ENCODE measurements at regions not wholly inside any gene's neighbourhood (a gene's known extent, or its start where the extent isn't known, plus 50 kb on each side); places are given as distances from the start of the nearest gene placed in this dataset.
A peak's percentile ranks its signal among the peaks of the same experiment; 100 is the strongest.
"Not testable (repeated sequence)": the region's sequence is repeated elsewhere in the genome, so short reads cannot be mapped to it uniquely, and the experiment has no call there.

DNA sequence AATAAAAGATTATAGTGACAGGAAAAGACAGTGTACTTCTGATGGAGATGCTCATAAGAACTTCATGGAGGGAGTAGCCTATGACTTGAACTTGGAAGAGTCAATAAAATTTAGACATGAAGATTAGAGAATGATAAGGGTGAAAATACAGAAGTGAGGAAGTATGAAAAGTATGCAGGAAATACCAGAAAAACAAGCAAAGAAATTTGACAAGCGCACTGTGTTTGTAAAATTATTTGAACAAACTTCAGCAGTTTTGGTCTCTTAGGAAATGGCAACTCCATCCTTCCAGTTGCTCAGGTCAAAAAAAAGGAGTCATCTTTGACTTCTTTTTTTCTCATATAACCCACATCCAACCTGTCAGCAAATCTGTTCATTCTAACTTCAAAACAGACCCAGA is 864.0 kb upstream of the ZEB2 start:
- H3K27ac Mint-ChIP-seq: no peak overlapping the region
- H3K4me1 Mint-ChIP-seq: peaks cover 0 to 1% (median 1%) of the 10 kb centered on the region in 3 donors
- H3K36me3 Mint-ChIP-seq: no peaks in the 10 kb centered on the region
- no peak overlapping the region for H3K4me3 Mint-ChIP-seq
- H3K27me3 Mint-ChIP-seq: no peaks in the 10 kb centered on the region
- H3K9me3 Mint-ChIP-seq: no peaks in the 10 kb centered on the region

GRCh38 chr2:145380436-145381017 is 860.6 kb upstream of the ZEB2 start:
- H3K27ac Mint-ChIP-seq: no peak overlapping the region
- no peaks in the 10 kb centered on the region for H3K9me3 Mint-ChIP-seq
- no peaks in the 10 kb centered on the region for H3K36me3 Mint-ChIP-seq
- H3K4me3 Mint-ChIP-seq: no peak overlapping the region
- H3K4me1 Mint-ChIP-seq: peaks cover 0 to 1% (median 0%) of the 10 kb centered on the region in 3 donors
- no peaks in the 10 kb centered on the region for H3K27me3 Mint-ChIP-seq

- H3K4me3 Mint-ChIP-seq: no peak overlapping the region
- H3K4me1 Mint-ChIP-seq: no peaks in the 10 kb centered on the region
- H3K36me3 Mint-ChIP-seq: no peaks in the 10 kb centered on the region
- H3K27me3 Mint-ChIP-seq: no peaks in the 10 kb centered on the region
- no peak overlapping the region for H3K27ac Mint-ChIP-seq
- no peaks in the 10 kb centered on the region for H3K9me3 Mint-ChIP-seq
These were observed 860.0 kb upstream of the ZEB2 start for GRCh38 chr2:145379934-145380333.

GRCh38 chr2:145374165-145374564 is 854.2 kb upstream of the ZEB2 start:
- Mint-ChIP-seq H3K36me3 (no peaks in the 10 kb centered on the region), H3K4me3 (no peak overlapping the region), H3K27me3 (no peaks in the 10 kb centered on the region), H3K9me3 (no peaks in the 10 kb centered on the region), H3K27ac (no peak overlapping the region), H3K4me1 (no peaks in the 10 kb centered on the region)

DNA sequence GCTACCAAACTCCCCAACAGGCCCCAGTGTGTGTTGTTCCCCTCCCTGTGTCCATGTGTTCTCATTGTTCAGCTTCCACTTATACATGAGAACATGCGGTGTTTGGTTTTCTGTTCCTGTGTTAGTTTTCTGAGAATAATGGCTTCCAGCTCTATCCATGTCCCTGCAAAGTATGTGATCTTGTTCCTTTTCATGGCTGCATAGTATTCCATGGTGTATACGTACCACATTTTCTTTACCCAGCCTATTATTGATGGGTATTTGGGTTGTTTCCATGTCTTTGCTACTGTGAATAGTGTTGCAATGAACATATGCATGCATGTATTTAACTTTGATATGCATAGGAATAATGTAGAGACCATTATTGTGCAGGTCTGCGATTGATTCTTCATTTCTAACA is 847.4 kb upstream of the ZEB2 start:
- not testable (repeated sequence) for H3K36me3 Mint-ChIP-seq, H3K27ac Mint-ChIP-seq, H3K4me3 Mint-ChIP-seq, H3K4me1 Mint-ChIP-seq, H3K27me3 Mint-ChIP-seq, H3K9me3 Mint-ChIP-seq

GRCh38 chr2:145366341-145366740 is 846.4 kb upstream of the ZEB2 start:
- Mint-ChIP-seq H3K4me1 (no peaks in the 10 kb centered on the region), H3K36me3 (no peaks in the 10 kb centered on the region), H3K4me3 (no peak overlapping the region), H3K9me3 (no peaks in the 10 kb centered on the region), H3K27me3 (no peaks in the 10 kb centered on the region), H3K27ac (no peak overlapping the region)

DNA sequence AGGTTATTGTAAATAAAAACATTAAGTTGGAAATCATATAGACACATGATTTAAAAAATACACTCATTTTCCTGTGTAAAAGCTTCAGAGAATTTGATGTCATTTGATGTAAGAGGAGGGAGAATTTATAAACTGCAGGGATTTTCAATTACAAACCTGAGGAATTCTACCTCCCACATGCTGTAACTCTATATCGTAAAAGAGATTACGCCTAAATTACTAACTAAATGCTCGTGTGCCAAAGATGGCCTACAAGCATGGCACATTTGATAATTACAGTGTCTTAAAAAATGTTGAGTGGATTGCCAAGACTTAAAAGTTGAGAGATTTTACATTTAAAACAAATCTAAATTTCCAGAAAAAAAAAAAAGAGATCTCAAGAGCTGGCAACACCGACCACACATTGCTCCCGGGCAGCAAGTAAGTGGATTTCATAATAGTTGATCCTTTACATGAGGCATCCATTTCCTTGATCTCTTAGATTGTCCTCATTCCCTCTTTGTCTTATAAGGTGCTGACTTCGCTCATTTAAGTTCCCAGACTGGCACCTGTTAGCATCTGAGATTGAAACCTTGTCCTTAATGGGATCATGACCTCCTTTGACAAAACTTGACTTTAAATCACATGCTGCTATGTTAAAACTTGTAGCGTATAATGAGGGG is 840.3 kb upstream of the ZEB2 start:
- no peak overlapping the region for H3K27ac Mint-ChIP-seq
- H3K9me3 Mint-ChIP-seq: no peaks in the 10 kb centered on the region
- no peaks in the 10 kb centered on the region for H3K36me3 Mint-ChIP-seq
- no peaks in the 10 kb centered on the region for H3K4me1 Mint-ChIP-seq
- no peak overlapping the region for H3K4me3 Mint-ChIP-seq
- H3K27me3 Mint-ChIP-seq: no peaks in the 10 kb centered on the region

GRCh38 chr2:145359561-145359960 is 839.6 kb upstream of the ZEB2 start:
- Mint-ChIP-seq H3K27ac (no peak overlapping the region), H3K4me3 (no peak overlapping the region), H3K27me3 (no peaks in the 10 kb centered on the region), H3K36me3 (no peaks in the 10 kb centered on the region), H3K4me1 (no peaks in the 10 kb centered on the region), H3K9me3 (no peaks in the 10 kb centered on the region)

GRCh38 chr2:145356056-145356455 is 836.1 kb upstream of the ZEB2 start:
- Mint-ChIP-seq H3K9me3 (no peaks in the 10 kb centered on the region), H3K4me1 (no peaks in the 10 kb centered on the region), H3K36me3 (no peaks in the 10 kb centered on the region), H3K4me3 (no peak overlapping the region), H3K27ac (no peak overlapping the region), H3K27me3 (peaks cover 2% of the 10 kb centered on the region)

DNA sequence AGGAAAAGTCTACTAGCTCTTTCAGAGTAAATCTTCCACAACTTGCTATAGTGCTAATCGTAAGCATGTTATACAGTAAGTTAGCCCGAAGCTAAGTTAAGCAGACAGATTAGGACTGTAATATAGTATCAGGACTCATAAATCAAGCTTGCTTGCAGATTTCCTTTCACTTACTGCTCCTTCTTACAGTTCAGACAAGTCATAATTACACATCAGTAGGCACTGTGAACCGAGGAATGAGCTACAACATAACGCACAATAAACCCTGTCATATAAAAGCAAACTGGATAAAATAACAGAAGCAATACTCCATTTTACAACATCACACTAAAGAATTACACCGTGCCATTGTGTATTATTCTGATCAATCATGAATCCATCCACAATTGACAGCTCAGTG is 832.6 kb upstream of the ZEB2 start:
- peaks cover 2% of the 10 kb centered on the region for H3K27me3 Mint-ChIP-seq
- no peak overlapping the region for H3K27ac Mint-ChIP-seq

DNA sequence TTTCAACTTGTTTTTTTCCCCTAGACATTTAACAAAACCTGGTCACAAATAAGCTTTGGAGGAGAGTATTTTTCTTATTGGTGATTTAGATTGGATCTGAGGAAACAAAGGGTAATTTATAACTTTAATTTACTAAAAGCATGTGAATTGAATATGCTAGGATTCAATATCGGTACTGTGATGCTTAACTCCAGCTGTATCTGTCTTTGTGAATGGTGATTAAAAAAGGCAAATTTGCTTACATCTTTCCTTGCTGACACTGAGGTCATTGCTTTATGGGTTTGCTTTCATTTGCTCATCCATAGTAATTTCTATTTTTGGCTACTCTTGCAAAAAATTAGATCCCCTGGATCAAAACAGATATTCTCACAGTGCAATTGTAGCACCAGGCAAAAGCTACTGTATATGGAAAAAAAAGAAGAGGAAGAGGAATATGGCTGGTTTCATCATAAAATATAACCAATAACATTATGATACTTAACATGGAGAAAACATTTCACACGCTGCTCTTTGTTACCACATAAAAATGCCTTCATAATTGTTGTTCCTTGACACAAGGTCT is 832.0 kb upstream of the ZEB2 start:
- H3K27ac Mint-ChIP-seq: no peak overlapping the region
- no peaks in the 10 kb centered on the region for H3K4me1 Mint-ChIP-seq
- H3K36me3 Mint-ChIP-seq: no peaks in the 10 kb centered on the region
- no peaks in the 10 kb centered on the region for H3K9me3 Mint-ChIP-seq
- peaks cover 2% of the 10 kb centered on the region for H3K27me3 Mint-ChIP-seq
- H3K4me3 Mint-ChIP-seq: no peak overlapping the region

More for the DNA sequence above, 832.6 kb upstream of the ZEB2 start:
- H3K4me3 Mint-ChIP-seq: no peak overlapping the region
- H3K9me3 Mint-ChIP-seq: no peaks in the 10 kb centered on the region
- H3K36me3 Mint-ChIP-seq: no peaks in the 10 kb centered on the region
- no peaks in the 10 kb centered on the region for H3K4me1 Mint-ChIP-seq

GRCh38 chr2:145350011-145350410 is 830.1 kb upstream of the ZEB2 start:
- Mint-ChIP-seq H3K27ac (no peak overlapping the region), H3K36me3 (no peaks in the 10 kb centered on the region), H3K4me3 (no peak overlapping the region), H3K9me3 (no peaks in the 10 kb centered on the region), H3K4me1 (no peaks in the 10 kb centered on the region), H3K27me3 (peaks cover 2% of the 10 kb centered on the region)

GRCh38 chr2:145344076-145344724 is 824.3 kb upstream of the ZEB2 start:
- no peak overlapping the region for H3K4me3 Mint-ChIP-seq
- H3K27ac Mint-ChIP-seq: peak overlapping the region in 1 of 3 donors; percentile 11
- H3K4me1 Mint-ChIP-seq: peaks cover 0 to 5% (median 2%) of the 10 kb centered on the region in 3 donors
- peaks cover 0 to 13% (median 4%) of the 10 kb centered on the region in 3 donors for H3K9me3 Mint-ChIP-seq
- H3K27me3 Mint-ChIP-seq: no peaks in the 10 kb centered on the region
- peaks cover 2% of the 10 kb centered on the region for H3K36me3 Mint-ChIP-seq

GRCh38 chr2:145343287-145343686 is 823.4 kb upstream of the ZEB2 start:
- no peak overlapping the region for H3K27ac Mint-ChIP-seq
- peaks cover 0 to 5% (median 2%) of the 10 kb centered on the region in 3 donors for H3K4me1 Mint-ChIP-seq
- H3K27me3 Mint-ChIP-seq: no peaks in the 10 kb centered on the region
- H3K36me3 Mint-ChIP-seq: peaks cover 2% of the 10 kb centered on the region
- no peak overlapping the region for H3K4me3 Mint-ChIP-seq
- H3K9me3 Mint-ChIP-seq: peaks cover 0 to 13% (median 4%) of the 10 kb centered on the region in 3 donors

- H3K4me1 Mint-ChIP-seq: peaks cover 0 to 5% (median 2%) of the 10 kb centered on the region in 3 donors
These were observed 821.6 kb upstream of the ZEB2 start for GRCh38 chr2:145341536-145341935.

More at GRCh38 chr2:145341536-145341935, 821.6 kb upstream of the ZEB2 start:
- Mint-ChIP-seq H3K36me3 (peaks cover 2% of the 10 kb centered on the region), H3K9me3 (peaks cover 0 to 13% (median 4%) of the 10 kb centered on the region in 3 donors), H3K4me3 (no peak overlapping the region), H3K27me3 (no peaks in the 10 kb centered on the region), H3K27ac (no peak overlapping the region)
